NCI-H1436 (cell line): ENCODE measurements at regions not wholly inside any gene's neighbourhood (a gene's known extent, or its start where the extent isn't known, plus 50 kb on each side); places are given as distances from the start of the nearest gene placed in this dataset.
A peak's percentile ranks its signal among the peaks of the same experiment; 100 is the strongest.

Source experiments
- DNase-seq: peaks from one replicate; lab custom pipeline; 2025; lab: John Stamatoyannopoulos, UW

GRCh38 chr1:73644198-73644597 is 553.8 kb downstream of the LRRIQ3 start:
- no peak for DNase-seq

DNA sequence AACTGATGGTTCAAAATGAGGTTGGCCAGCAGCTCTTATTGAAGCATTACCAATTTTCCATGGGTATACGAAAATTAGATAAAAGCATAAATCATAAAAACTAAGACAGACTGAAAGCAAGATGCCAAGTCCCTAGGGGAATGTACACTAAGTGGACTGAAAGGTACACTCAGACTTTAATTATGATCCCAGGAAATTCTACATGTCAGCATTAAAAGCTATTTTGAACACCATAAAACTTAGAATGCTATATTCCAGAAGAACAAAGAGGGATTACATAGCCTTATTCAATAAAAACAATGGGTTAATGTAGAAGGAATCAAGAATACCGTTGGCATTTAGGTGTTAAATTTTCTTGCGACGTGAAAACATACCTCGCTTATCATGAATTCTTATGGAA is 558.5 kb downstream of the LRRIQ3 start:
- DNase-seq = no peak

DNA sequence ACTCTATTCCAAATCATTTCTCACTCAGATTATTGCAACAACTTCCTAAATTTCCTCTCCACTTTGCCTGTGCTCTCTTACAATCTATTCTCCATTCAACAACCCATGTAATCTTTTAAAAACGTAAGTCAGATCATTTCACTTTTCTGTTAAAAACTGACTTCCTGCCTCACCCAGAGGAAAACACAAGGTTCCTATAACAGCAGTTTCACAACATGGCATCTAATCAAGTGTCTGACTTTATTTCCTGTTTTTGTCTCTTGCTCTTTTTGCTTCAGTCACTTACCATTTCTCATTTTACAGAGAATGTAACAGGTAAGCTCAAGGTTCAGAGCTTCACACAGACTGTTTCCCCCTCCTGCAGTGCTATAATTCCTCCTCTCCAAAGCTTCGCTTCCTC is 560.7 kb downstream of the LRRIQ3 start:
- DNase-seq = no peak

- no peak for DNase-seq
Measured at GRCh38 chr1:73635021-73635420, 563.0 kb downstream of the LRRIQ3 start.

- DNase-seq = no peak
Measured at GRCh38 chr1:73627723-73628122, 570.3 kb downstream of the LRRIQ3 start.

DNA sequence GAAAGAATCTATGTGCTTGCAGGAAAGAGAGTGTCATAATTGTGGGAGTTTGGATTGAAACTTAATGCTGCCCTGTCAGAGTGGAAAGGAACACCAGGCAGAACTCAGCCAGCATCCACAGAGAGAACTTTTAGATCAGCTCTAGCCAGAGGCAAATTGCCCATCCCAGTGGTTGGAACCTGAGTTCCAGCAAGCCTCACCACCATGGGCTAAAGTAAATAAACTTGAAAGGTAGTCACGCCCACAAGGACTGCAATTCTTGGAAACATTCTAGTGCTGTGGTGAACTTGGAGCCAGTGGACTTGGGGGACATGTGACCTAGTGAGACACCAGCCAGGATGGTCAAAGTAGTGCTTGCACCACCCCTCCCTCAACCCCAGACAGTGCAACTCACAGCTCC is 571.6 kb downstream of the LRRIQ3 start:
- no peak for DNase-seq

GRCh38 chr1:73623946-73624345 is 574.0 kb downstream of the LRRIQ3 start:
- DNase-seq = no peak

DNA sequence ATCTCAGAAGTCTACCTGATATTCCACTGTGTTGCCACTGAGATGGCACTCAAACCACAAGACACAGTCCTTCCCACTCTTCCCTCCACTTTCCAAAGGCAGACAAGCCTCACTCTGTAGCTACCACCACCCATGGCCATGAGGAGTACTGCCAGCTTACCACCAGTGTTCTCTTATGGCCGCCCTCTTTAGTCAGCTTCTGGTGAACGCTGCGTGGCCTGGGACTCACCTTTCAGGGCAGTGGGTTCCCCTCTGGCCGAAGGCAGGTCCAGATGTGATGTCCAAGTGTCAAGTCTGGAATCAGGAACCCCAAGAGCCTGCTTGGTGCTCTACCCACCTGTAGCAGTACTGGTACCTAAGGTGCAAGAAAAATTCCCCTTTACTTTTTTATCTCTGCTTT is 580.8 kb downstream of the LRRIQ3 start:
- DNase-seq = no peak

GRCh38 chr1:73611681-73612080 is 586.3 kb downstream of the LRRIQ3 start:
- DNase-seq = no peak

DNA sequence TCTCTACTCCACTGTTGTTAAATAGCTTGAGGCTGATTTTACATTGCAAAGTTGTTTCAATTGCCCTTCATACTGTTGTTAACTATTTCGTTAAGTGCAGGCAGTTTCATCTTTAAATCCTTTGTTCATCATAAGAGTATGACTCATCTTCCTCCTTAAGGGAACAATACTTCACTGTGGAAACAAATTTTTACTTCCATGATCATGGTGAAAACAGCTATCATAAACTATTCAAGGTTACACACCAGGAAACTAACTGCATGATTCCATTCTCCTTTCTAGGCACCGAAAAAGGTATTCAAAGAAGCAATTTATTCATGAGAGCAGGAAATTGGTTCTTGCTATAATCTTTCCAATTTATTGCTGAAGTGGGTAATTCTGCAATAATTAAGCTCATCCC is 593.2 kb downstream of the LRRIQ3 start:
- DNase-seq = peak; percentile 41

- DNase-seq = no peak
Measured at GRCh38 chr1:73604211-73604610, 593.8 kb downstream of the LRRIQ3 start.

DNA sequence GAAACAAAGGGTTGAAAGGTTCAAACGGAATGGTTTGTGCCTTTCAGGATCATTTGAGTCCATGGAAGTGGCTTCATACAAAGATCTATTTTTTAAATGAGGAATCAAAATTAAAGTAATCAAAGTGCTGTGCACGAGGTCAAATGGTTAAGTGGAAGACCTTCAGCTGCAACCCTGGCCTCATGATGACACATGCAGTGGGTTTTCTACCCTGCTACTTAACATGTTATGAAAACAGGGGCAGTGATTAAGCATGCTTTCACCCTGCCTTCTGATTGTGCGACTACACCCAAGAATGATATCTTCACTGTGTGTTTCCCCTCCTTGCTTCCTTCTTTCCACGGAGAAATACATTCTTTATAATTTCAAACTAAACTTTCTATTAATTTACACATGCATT is 604.2 kb downstream of the LRRIQ3 start:
- DNase-seq = no peak

GRCh38 chr1:73593364-73593763 is 604.6 kb downstream of the LRRIQ3 start:
- no peak for DNase-seq

- DNase-seq = no peak
Measured at GRCh38 chr1:73587080-73587479, 610.9 kb downstream of the LRRIQ3 start.

DNA sequence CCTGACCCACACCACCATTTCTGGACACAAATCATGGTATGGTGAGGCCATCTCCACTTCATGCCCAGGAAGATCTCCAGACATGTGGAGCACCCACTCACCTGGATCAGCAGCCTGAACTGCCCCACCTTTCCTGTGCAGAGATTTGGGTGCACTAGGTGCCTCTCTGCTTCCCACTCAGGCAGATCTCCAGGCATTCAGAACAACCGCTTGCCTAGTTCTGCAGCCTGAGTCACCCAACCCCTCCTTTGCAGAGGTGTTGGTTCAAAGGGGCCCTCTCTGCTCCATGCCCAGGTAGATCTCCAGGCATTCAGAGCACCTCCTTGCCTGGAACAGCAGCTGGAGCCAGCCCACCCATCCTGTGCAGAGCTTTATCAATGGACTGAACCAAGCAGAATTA is 620.8 kb downstream of the LRRIQ3 start:
- DNase-seq = no peak

DNA sequence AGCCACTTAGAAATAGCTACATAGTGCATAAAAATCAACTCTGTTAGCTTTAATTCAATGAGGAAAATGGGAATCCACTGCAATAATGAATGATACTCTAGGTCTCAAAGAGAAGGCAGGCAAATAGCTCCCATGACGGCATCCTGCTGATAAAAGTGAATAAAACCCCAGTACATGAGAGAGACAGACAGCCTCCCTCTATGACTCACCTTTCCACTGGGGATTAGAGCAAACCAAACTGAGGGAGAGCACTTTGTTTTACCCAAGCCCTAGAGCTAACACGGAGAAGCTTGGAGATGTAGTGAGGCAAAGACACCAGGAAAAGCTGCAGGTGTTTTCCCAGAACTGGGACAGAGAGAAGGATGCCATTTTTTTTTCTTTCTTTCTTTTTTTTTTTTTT is 621.9 kb downstream of the LRRIQ3 start:
- no peak for DNase-seq

- no peak for DNase-seq
Measured at GRCh38 chr1:73564294-73564693, 633.7 kb downstream of the LRRIQ3 start.

GRCh38 chr1:73556270-73556669 is 641.7 kb downstream of the LRRIQ3 start:
- DNase-seq = no peak

GRCh38 chr1:73537400-73537799 is 660.6 kb downstream of the LRRIQ3 start:
- no peak for DNase-seq

GRCh38 chr1:73517603-73518191 is 680.3 kb downstream of the LRRIQ3 start:
- DNase-seq = no peak

DNA sequence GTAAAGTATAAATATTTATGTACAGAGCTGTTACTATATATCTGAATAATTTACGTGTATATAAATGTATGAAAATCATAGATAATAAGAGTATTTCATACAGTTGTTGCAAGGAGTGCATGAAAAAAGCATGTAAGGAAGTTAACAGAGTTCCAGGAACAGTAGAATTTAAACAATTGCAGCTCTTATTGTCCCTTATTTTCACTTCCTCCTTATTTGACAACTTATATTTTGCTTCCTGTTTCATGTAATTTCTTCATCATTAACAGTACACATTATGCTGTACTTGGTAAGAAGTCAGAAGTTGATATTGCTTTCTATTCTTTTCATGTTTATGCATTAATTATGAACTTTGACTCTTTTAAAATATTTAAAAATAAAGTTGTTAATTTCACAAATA is 681.5 kb downstream of the LRRIQ3 start:
- no peak for DNase-seq

DNA sequence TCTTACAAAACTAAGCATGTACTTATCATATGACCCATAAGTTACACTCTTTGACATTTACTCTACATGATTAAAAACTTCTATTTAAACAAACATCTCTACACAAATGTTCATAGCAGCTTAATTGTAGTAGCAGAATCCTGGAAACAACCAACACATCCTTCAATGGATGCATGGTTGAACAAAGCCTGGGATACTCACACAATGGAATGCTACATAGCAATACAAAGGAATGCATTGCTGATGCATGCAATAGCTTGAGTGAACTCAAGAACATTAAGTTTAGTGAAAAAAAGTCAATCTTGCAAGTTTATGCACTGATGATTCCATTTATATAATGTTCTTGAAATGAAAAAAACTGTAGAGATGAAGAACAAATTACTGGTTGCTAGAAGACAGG is 686.9 kb downstream of the LRRIQ3 start:
- no peak for DNase-seq

- no peak for DNase-seq
Measured at GRCh38 chr1:73500154-73500553, 697.8 kb downstream of the LRRIQ3 start.

DNA sequence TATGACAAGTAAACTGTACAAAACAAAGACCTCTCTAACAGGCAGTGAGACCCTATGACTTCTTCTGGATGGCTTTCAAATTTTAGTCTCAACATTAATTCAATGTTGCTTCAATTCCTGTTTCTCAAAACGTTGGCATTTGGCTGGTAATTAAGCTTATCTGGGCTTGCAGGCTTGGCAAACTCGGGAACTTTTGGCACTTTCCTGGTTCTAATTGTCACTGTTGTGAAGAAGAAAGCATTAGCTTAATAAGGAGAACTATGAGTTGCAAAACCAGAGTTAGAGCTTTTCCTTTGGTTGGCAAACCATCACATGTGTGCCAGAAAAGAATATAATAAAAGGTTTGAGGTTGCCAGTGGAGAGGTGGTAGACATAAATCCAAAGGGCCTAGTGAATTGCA is 698.3 kb downstream of the LRRIQ3 start:
- no peak for DNase-seq

GRCh38 chr1:73491621-73492020 is 706.4 kb downstream of the LRRIQ3 start:
- DNase-seq = no peak
